Caco-2 (cell line): ENCODE measurements at regions not wholly inside any gene's neighbourhood (a gene's known extent, or its start where the extent isn't known, plus 50 kb on each side); places are given as distances from the start of the nearest gene placed in this dataset.

Source experiments
- BruUV-seq: library from RNA; stranded (reverse); fragments of 400-500 nt; replicated peaks from 2 replicates; lab custom pipeline; 2021; lab: Mats Ljungman, UMichigan
- CTCF ChIA-PET: fragments of 300-600 bp; sonication (Branson Sonifier 250); formaldehyde crosslinking; loops from one replicate; lab custom pipeline; 2022; ENCODE audit warnings: antibody characterized with exemption; lab: Charles Lee
- POLR2A ChIA-PET: fragments of 300-600 bp; sonication (Branson Sonifier 250); formaldehyde crosslinking; loops from one replicate; lab custom pipeline; 2022; ENCODE audit warnings: antibody characterized with exemption; lab: Charles Lee
- DNase-seq, 2 experiments: peaks; one replicate each; pipeline versions ENCODE4 v3.0.0 to v3.0.0-alpha.2; 2020 to 2022
- H3K27me3 ChIP-seq: replicated peaks from 2 replicates; pipeline ENCODE4 v1.6.0; 2011; ENCODE audit warnings: low read length; ENCODE audit not compliant: control insufficient read depth, insufficient read depth
- H3K36me3 ChIP-seq: 2 replicates; pipeline ENCODE4 v1.5.1; 2011; ENCODE audit warnings: low read length; ENCODE audit not compliant: control insufficient read depth, insufficient read depth
- H3K4me1 ChIP-seq: fragments of 250-450 bp; sonication (Bioruptor Pico); 2 replicates; pipeline ENCODE4 v1.5.1; 2020; ENCODE audit warnings: mild to moderate bottlenecking
- H3K4me3 ChIP-seq: 2 replicates; pipeline ENCODE4 v1.5.1; 2011; ENCODE audit warnings: low read depth, mild to moderate bottlenecking, control low read depth, low read length
- H3K9me3 ChIP-seq: fragments of 250-450 bp; sonication (Bioruptor Pico); 2 replicates; pipeline ENCODE4 v1.5.1; 2020; ENCODE audit warnings: mild to moderate bottlenecking, moderate library complexity
- H3K27ac Mint-ChIP-seq: one replicate; pipeline ENCODE4 v1.8.0; 2022; ENCODE audit warnings: mixed read lengths; ENCODE audit not compliant: unreplicated experiment
- H3K27me3 Mint-ChIP-seq: one replicate; pipeline ENCODE4 v1.8.0; 2022; ENCODE audit warnings: mixed read lengths; ENCODE audit not compliant: insufficient read depth, unreplicated experiment
- H3K36me3 Mint-ChIP-seq: one replicate; pipeline ENCODE4 v1.8.0; 2022; ENCODE audit warnings: mild to moderate bottlenecking, mixed read lengths; ENCODE audit not compliant: insufficient read depth, unreplicated experiment
- H3K4me1 Mint-ChIP-seq: one replicate; pipeline ENCODE4 v1.8.0; 2022; ENCODE audit warnings: low read depth, mixed read lengths; ENCODE audit not compliant: unreplicated experiment
- H3K4me3 Mint-ChIP-seq: one replicate; pipeline ENCODE4 v1.8.0; 2022; ENCODE audit warnings: mild to moderate bottlenecking, moderate library complexity, mixed read lengths; ENCODE audit not compliant: unreplicated experiment
- H3K9me3 Mint-ChIP-seq: one replicate; pipeline ENCODE4 v1.8.0; 2022; ENCODE audit warnings: mixed read lengths; ENCODE audit not compliant: unreplicated experiment
- intact Hi-C: fragments of 100-400 bp; cut with micrococcal nuclease; formaldehyde crosslinking; loops from one replicate; pipeline ENCODE4 v1.10.0; 2022; ENCODE audit not compliant: unreplicated experiment
- TF ChIP-seq, protein P1 (sequence below), 2 experiments: fragments of 200-600 bp in 1 of 2; IDR thresholded peaks; 1 replicate in 1 of 2; 2 replicates in 1 of 2; pipeline versions ENCODE4 v1.5.1 to v1.8.0; 2011 to 2022; ENCODE audit warnings: antibody characterized with exemption in 1 of 2, control low read depth in 1 of 2, inconsistent platforms in 1 of 2, low read depth in 1 of 2, low read length in 1 of 2, mild to moderate bottlenecking in 1 of 2, moderate library complexity in 1 of 2; ENCODE audit not compliant: insufficient read depth in 1 of 2, severe bottlenecking in 1 of 2, unreplicated experiment in 1 of 2

DNA sequence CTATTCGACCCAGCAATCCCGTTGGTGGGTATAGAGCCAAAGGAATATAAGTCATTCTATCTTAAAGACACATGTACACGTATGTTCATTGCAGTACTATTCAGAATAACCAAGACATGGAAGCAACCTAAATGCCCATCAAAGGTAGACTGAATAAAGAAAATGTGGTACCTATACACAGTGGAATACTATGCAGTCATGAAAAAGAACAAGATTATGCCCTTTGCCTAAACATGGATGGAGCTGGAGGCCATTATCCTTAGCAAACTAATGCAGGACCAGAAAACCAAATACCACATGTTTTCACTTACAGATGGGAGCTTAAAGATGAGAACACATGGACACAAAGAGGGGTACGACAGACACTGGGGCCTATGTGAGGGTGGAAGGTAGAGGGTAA lies 845.3 kb downstream of the TYW1 start:
- Histone ChIP-seq H3K4me1 (no peaks in the 10 kb centered on the region), H3K9me3 (0 out of 2 replicates have a peak, but pooled peaks cover 6% of the 10 kb centered on the region), H3K27me3 (no peaks in the 10 kb centered on the region), H3K4me3 (no peak overlapping the region), H3K36me3 (no peaks in the 10 kb centered on the region)
- no peak overlapping the region for H3K27ac Mint-ChIP-seq
- BruUV-seq = no TSS peak
- no peaks in the 10 kb centered on the region for H3K36me3 Mint-ChIP-seq
- no peaks in the 10 kb centered on the region for H3K27me3 Mint-ChIP-seq
- intact Hi-C loops = no loop called here
- CTCF ChIA-PET = no interaction called here
- H3K9me3 Mint-ChIP-seq = peaks cover 7% of the 10 kb centered on the region
- DNase-seq = no peak
- no peak overlapping the region for H3K4me3 Mint-ChIP-seq
- H3K4me1 Mint-ChIP-seq = no peaks in the 10 kb centered on the region
- TF ChIP-seq, protein P1, sequence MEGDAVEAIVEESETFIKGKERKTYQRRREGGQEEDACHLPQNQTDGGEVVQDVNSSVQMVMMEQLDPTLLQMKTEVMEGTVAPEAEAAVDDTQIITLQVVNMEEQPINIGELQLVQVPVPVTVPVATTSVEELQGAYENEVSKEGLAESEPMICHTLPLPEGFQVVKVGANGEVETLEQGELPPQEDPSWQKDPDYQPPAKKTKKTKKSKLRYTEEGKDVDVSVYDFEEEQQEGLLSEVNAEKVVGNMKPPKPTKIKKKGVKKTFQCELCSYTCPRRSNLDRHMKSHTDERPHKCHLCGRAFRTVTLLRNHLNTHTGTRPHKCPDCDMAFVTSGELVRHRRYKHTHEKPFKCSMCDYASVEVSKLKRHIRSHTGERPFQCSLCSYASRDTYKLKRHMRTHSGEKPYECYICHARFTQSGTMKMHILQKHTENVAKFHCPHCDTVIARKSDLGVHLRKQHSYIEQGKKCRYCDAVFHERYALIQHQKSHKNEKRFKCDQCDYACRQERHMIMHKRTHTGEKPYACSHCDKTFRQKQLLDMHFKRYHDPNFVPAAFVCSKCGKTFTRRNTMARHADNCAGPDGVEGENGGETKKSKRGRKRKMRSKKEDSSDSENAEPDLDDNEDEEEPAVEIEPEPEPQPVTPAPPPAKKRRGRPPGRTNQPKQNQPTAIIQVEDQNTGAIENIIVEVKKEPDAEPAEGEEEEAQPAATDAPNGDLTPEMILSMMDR (IDR thresholded peaks at IDR 0.05; ENCODE audit: insufficient read depth in 1 of 2, low read depth in 1 of 2, low read length in 1 of 2, severe bottlenecking in 1 of 2, unreplicated experiment in 1 of 2) = no peak
- POLR2A ChIA-PET = no interaction called here

GRCh38 chr7:67842571-67842970 lies 845.9 kb downstream of the TYW1 start:
- H3K4me1 Mint-ChIP-seq = no peaks in the 10 kb centered on the region
- H3K9me3 Mint-ChIP-seq = peaks cover 7% of the 10 kb centered on the region
- H3K4me3 Mint-ChIP-seq = no peak overlapping the region
- BruUV-seq = no TSS peak
- ChIA-PET POLR2A (no interaction called here), CTCF (no interaction called here)
- H3K27ac Mint-ChIP-seq = no peak overlapping the region
- intact Hi-C loops = no loop called here
- Histone ChIP-seq H3K9me3 (0 out of 2 replicates have a peak, but pooled peaks cover 6% of the 10 kb centered on the region), H3K27me3 (no peaks in the 10 kb centered on the region), H3K36me3 (no peaks in the 10 kb centered on the region), H3K4me1 (no peaks in the 10 kb centered on the region), H3K4me3 (no peak overlapping the region)
- H3K36me3 Mint-ChIP-seq = no peaks in the 10 kb centered on the region
- TF ChIP-seq, protein P1 (IDR thresholded peaks at IDR 0.05; ENCODE audit: insufficient read depth in 1 of 2, low read depth in 1 of 2, low read length in 1 of 2, severe bottlenecking in 1 of 2, unreplicated experiment in 1 of 2) = no peak
- no peaks in the 10 kb centered on the region for H3K27me3 Mint-ChIP-seq
- no peak for DNase-seq

- ChIA-PET POLR2A (no interaction called here), CTCF (no interaction called here)
- Mint-ChIP-seq H3K27me3 (no peaks in the 10 kb centered on the region), H3K9me3 (peaks cover 7% of the 10 kb centered on the region), H3K27ac (no peak overlapping the region), H3K36me3 (no peaks in the 10 kb centered on the region), H3K4me3 (no peak overlapping the region), H3K4me1 (no peaks in the 10 kb centered on the region)
- intact Hi-C loops = no loop called here
- H3K4me3 ChIP-seq = no peak overlapping the region
- TF ChIP-seq, protein P1 (IDR thresholded peaks at IDR 0.05; ENCODE audit: insufficient read depth in 1 of 2, low read depth in 1 of 2, low read length in 1 of 2, severe bottlenecking in 1 of 2, unreplicated experiment in 1 of 2) = no peak
- H3K4me1 ChIP-seq = no peaks in the 10 kb centered on the region
- no peaks in the 10 kb centered on the region for H3K36me3 ChIP-seq
- H3K9me3 ChIP-seq = 0 out of 2 replicates have a peak, but pooled peaks cover 6% of the 10 kb centered on the region
- DNase-seq = no peak
- no peaks in the 10 kb centered on the region for H3K27me3 ChIP-seq
- BruUV-seq = no TSS peak
Measured at GRCh38 chr7:67843001-67843565, 846.5 kb downstream of the TYW1 start.
